GM12878 (cell line): ENCODE measurements at regions not wholly inside any gene's neighbourhood (a gene's known extent, or its start where the extent isn't known, plus 50 kb on each side); places are given as distances from the start of the nearest gene placed in this dataset.

Source experiments
- ATAC-seq: fragments of 200-7000 bp; cut with Tn5 transposase; 3 replicates; pipeline ENCODE4 v1.9.1; 2020; ENCODE audit warnings: mild to moderate bottlenecking, moderate library complexity
- BruUV-seq: library from RNA; stranded (reverse); fragments of 400-500 nt; replicated peaks from 2 replicates; lab custom pipeline; 2021; lab: Mats Ljungman, UMichigan
- CTCF ChIA-PET: fragments of 300-600 bp; sonication (Branson Sonifier 250); formaldehyde crosslinking; extraction: SDS; loops from one replicate; lab custom pipeline; 2021; ENCODE audit warnings: inconsistent platforms; lab: Yijun Ruan, JAX
- POLR2A ChIA-PET: fragments of 350-600 bp; formaldehyde crosslinking; extraction: SDS; loops from one replicate; lab custom pipeline; 2021; ENCODE audit warnings: inconsistent platforms; lab: Charles Lee
- RAD21 ChIA-PET: fragments of 300-600 bp; sonication (Branson Sonifier 250); formaldehyde crosslinking; loops from one replicate; lab custom pipeline; 2023; ENCODE audit warnings: antibody characterized with exemption; ENCODE audit not compliant: unreplicated experiment; lab: Charles Lee
- SMC1A ChIA-PET: fragments of 300-600 bp; sonication (Branson Sonifier 250); formaldehyde crosslinking; loops from one replicate; lab custom pipeline; 2023; ENCODE audit not compliant: unreplicated experiment, uncharacterized antibody; lab: Charles Lee
- DNase-seq: peaks from one replicate; pipeline ENCODE4 v3.0.0-alpha.2; 2011; ENCODE audit warnings: low read depth, low spot score
- FAIRE-seq: peaks from 3 replicates; lab custom pipeline; 2011; peaks lifted over from hg19 to GRCh38; lab: Jason Lieb, UNC
- H2AFZ ChIP-seq: 2 replicates; pipeline ENCODE4 v1.6.0; 2011; ENCODE audit warnings: low read depth, low read length, control low read depth; ENCODE audit not compliant: control insufficient read depth
- H3K27ac ChIP-seq: 2 replicates; pipeline ENCODE4 v1.5.1; 2011; ENCODE audit warnings: control low read depth; ENCODE audit not compliant: control insufficient read depth, insufficient read depth
- H3K27me3 ChIP-seq, 2 experiments: replicated peaks in 1 of 2; 2 replicates each; pipeline versions ENCODE4 v1.6.0 to v1.6.1; 2011; ENCODE audit warnings: low read length in 1 of 2; ENCODE audit not compliant: control insufficient read depth in 2 of 2, insufficient read depth in 2 of 2
- H3K36me3 ChIP-seq, 2 experiments: 2 replicates each; pipeline ENCODE4 v1.5.1; 2011; ENCODE audit warnings: low read length in 1 of 2; ENCODE audit not compliant: control insufficient read depth in 2 of 2, insufficient read depth in 2 of 2
- H3K4me1 ChIP-seq: 2 replicates; pipeline ENCODE4 v1.6.1; 2011; ENCODE audit warnings: mild to moderate bottlenecking, low read length, moderate library complexity, mixed read lengths; ENCODE audit not compliant: control insufficient read depth, insufficient read depth
- H3K4me2 ChIP-seq: 2 replicates; pipeline ENCODE4 v1.6.0; 2011; ENCODE audit warnings: control low read depth; ENCODE audit not compliant: control insufficient read depth, insufficient read depth
- H3K4me3 ChIP-seq: fragments of 200-600 bp; sonication (generic); 2 replicates; pipeline ENCODE4 v1.5.1; 2016
- H3K79me2 ChIP-seq: 2 replicates; pipeline ENCODE4 v1.6.0; 2011; ENCODE audit warnings: low read length; ENCODE audit not compliant: control insufficient read depth, insufficient read depth
- H3K9ac ChIP-seq: 2 replicates; pipeline ENCODE4 v1.8.0; 2011; ENCODE audit warnings: low read length, control low read depth, mixed read lengths; ENCODE audit not compliant: control insufficient read depth, insufficient read depth
- H3K9me3 ChIP-seq: replicated peaks from 3 replicates; pipeline ENCODE4 v1.5.1; 2011; ENCODE audit warnings: mild to moderate bottlenecking, low read length; ENCODE audit not compliant: control insufficient read depth, insufficient read depth
- H4K20me1 ChIP-seq: 2 replicates; pipeline ENCODE4 v1.6.0; 2011; ENCODE audit not compliant: control insufficient read depth, insufficient read depth
- ATF7 ChIP-seq: fragments of 450-650 bp; IDR thresholded peaks from 2 replicates; pipeline ENCODE4 v1.6.1; 2016; ENCODE audit warnings: low read depth, mild to moderate bottlenecking
- BHLHE40 ChIP-seq, 2 experiments: fragments of 450-650 bp in 1 of 2; IDR thresholded peaks; 2 replicates each; pipeline ENCODE4 v1.6.1; 2011 to 2017; ENCODE audit warnings: low read depth in 2 of 2, borderline replicate concordance in 1 of 2, improper control_type of control experiment in 1 of 2, low read length in 1 of 2, mild to moderate bottlenecking in 1 of 2
- CBX5 ChIP-seq: sonication (generic); IDR thresholded peaks from 2 replicates; pipeline ENCODE4 v1.6.1; 2016; ENCODE audit warnings: low read depth, moderate library complexity, mild to moderate bottlenecking, inconsistent platforms
- CHD2 ChIP-seq: IDR thresholded peaks from 2 replicates; pipeline ENCODE4 v1.6.1; 2011; ENCODE audit warnings: low read depth, low read length, improper control_type of control experiment, borderline replicate concordance
- DPF2 ChIP-seq: fragments of 450-650 bp; IDR thresholded peaks from 2 replicates; pipeline ENCODE4 v1.6.1; 2017; ENCODE audit warnings: mild to moderate bottlenecking
- IKZF2 ChIP-seq, 2 experiments: fragments of 450-650 bp; IDR thresholded peaks; 2 replicates each; pipeline ENCODE4 v1.6.1; 2017; ENCODE audit warnings: mild to moderate bottlenecking in 2 of 2, moderate library complexity in 2 of 2
- NR2F1 ChIP-seq: fragments of 450-650 bp; conservative IDR thresholded peaks from 2 replicates; pipeline ENCODE4 v1.6.1; 2017; ENCODE audit warnings: mild to moderate bottlenecking
- NRF1 ChIP-seq: conservative IDR thresholded peaks from 2 replicates; pipeline ENCODE4 v1.6.1; 2011; ENCODE audit warnings: mild to moderate bottlenecking, low read depth, low read length, improper control_type of control experiment
- POLR2AphosphoS2 ChIP-seq: IDR thresholded peaks from 2 replicates; pipeline ENCODE4 v1.6.1; 2011; ENCODE audit warnings: low read depth, mild to moderate bottlenecking, low read length, improper control_type of control experiment, moderate library complexity
- POU2F2 ChIP-seq: IDR thresholded peaks from 3 replicates; pipeline ENCODE4 v1.6.1; 2011; ENCODE audit warnings: low read depth, mild to moderate bottlenecking, low read length, borderline replicate concordance
- RB1 ChIP-seq: fragments of 450-650 bp; formaldehyde crosslinking; IDR thresholded peaks from 2 replicates; pipeline ENCODE4 v1.6.1; 2017; ENCODE audit warnings: mild to moderate bottlenecking, borderline replicate concordance
- RUNX3 ChIP-seq: IDR thresholded peaks from 2 replicates; pipeline ENCODE4 v1.6.1; 2012; ENCODE audit warnings: low read length, inconsistent platforms
- SMC3 ChIP-seq: IDR thresholded peaks from 2 replicates; pipeline ENCODE4 v1.6.1; 2011; ENCODE audit warnings: low read length, improper control_type of control experiment, borderline replicate concordance
- SPI1 ChIP-seq: IDR thresholded peaks from 2 replicates; pipeline ENCODE4 v1.6.1; 2011; ENCODE audit warnings: low read depth, mild to moderate bottlenecking, low read length, moderate library complexity, borderline replicate concordance; ENCODE audit not compliant: insufficient read depth
- ZNF24 ChIP-seq: fragments of 450-650 bp; IDR thresholded peaks from 2 replicates; pipeline ENCODE4 v1.6.1; 2017; ENCODE audit warnings: antibody characterized with exemption, mild to moderate bottlenecking
- ZNF384 ChIP-seq: IDR thresholded peaks from 2 replicates; pipeline ENCODE4 v1.6.1; 2012; ENCODE audit warnings: low read depth, mild to moderate bottlenecking, low read length, improper control_type of control experiment, borderline replicate concordance
- WGBS: methylation state at CpG from one replicate; pipeline ENCODE4 v1.1.6; 2016; ENCODE audit warnings: low lambda C conversion rate; ENCODE audit not compliant: insufficient replicate concordance, insufficient coverage; ENCODE audit errors: missing lambda C conversion rate; 5-methylcytosine and 5-hydroxymethylcytosine counted together
- in situ Hi-C: fragments of 300-500 bp; cut with MboI; formaldehyde crosslinking; loops from 9 replicates; pipeline ENCODE4 v1.14.3; 2018; ENCODE audit warnings: mixed read lengths
- intact Hi-C: fragments of 100-400 bp; cut with micrococcal nuclease; formaldehyde crosslinking; loops from one replicate; pipeline ENCODE4 v1.14.2; 2022; ENCODE audit not compliant: unreplicated experiment
- TF ChIP-seq, protein P1 (sequence below): fragments of 450-650 bp; formaldehyde crosslinking; IDR thresholded peaks from 2 replicates; pipeline ENCODE4 v1.5.0; 2022; ENCODE audit warnings: mild to moderate bottlenecking, missing genetic modification characterization
- TF ChIP-seq, protein P2 (sequence below): IDR thresholded peaks from 2 replicates; pipeline ENCODE4 v1.6.1; 2011; ENCODE audit warnings: borderline replicate concordance, low read depth, mild to moderate bottlenecking, moderate library complexity, mixed read lengths, low read length; ENCODE audit not compliant: insufficient read depth; ENCODE audit errors: extremely low read length

DNA sequence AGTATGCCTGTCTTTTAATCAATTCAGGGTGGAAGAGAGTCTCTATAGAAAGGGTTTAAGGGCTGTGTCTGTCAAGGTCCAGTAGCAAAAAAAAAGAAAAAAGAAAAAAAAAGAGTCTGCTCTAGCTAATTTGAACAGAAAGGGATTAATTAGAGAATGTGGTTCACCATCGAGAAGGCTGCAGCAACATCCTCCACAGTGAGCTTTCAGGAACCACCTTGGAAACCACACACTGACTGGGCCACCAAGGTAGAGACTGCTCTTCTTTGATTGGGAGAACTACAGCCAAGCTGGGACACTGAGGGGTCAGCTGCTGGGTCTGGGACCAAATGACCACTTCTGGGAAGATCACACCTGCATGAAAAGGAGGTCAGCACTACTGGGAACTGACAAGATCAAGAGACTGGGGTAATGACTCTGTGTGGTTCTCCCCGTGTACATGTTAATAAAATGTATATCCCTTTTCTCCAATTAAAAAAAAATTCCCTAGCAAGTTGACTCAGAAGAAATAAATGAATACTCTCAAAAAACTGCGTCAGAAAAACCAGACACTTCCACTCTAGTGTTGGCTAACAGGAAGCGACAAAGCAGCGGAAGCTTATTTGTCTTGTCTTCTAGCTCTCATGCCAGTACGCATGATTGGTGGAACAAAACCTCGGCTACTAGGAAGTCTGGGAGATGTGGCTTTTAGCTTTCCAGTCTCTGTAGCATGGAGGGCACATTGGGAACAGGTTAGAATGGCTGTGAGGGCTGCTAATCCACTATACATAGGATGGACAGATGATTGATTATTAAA, 60.0 kb upstream of the IVNS1ABP start (continued):
- TF ChIP-seq POLR2AphosphoS2 (no peak), ZNF384 (peak; percentile 71), IKZF2 (IDR thresholded peaks at IDR 0.05) (no peak), ATF7 (no peak), CHD2 (no peak)

DNA sequence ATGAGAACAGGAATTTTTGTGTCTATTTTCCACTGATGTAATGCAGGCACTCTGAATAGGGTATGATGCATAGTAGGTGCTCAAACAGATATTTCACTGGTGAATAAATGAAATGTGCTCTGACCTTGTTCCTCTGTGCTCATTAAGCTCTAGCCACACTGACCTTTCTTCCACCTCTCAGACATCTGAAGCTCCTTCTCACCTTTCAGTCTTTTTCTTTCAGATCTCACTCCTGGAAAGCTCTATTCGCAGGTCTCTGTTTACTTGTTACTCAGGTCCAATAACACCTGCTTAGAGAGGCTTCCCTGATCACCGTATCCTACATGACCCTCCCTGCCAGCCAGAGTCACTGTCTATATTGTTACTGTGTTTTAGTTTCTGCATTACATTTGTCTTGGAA, 59.2 kb upstream of the IVNS1ABP start:
- FAIRE-seq (no peak), ATAC-seq (peak; percentile 40), DNase-seq (no peak)
- ChIA-PET RAD21 (no interaction called here), POLR2A (no interaction called here), CTCF (interaction anchor here (1.4 kb wide), 1 partner anchor 12 kb away, joined by 3 read pairs; no protein-coding TSS in a partner anchor), SMC1A (no interaction called here)
- Histone ChIP-seq H3K27me3 (no peaks in the 10 kb centered on the region), H3K9ac (no peak overlapping the region), H3K27ac (no peak overlapping the region), H3K4me3 (no peak overlapping the region), H3K9me3 (no peaks in the 10 kb centered on the region), H3K4me1 (no peaks in the 10 kb centered on the region), H3K36me3 (no peaks in the 10 kb centered on the region), H4K20me1 (no peaks in the 10 kb centered on the region), H3K4me2 (no peak overlapping the region), H2AFZ (no peak overlapping the region), H3K79me2 (no peaks in the 10 kb centered on the region)
- intact Hi-C loops: no loop called here
- WGBS: 63% methylated on average over 2 of the region's 2 CpGs
- in situ Hi-C loops: no loop called here
- BruUV-seq: no TSS peak
- TF ChIP-seq DPF2: 0 out of 2 replicates have a peak, but pooled peaks have one; percentile 45
- no peak for TF ChIP-seq NRF1
- TF ChIP-seq ZNF384: no peak
- TF ChIP-seq, protein P1, sequence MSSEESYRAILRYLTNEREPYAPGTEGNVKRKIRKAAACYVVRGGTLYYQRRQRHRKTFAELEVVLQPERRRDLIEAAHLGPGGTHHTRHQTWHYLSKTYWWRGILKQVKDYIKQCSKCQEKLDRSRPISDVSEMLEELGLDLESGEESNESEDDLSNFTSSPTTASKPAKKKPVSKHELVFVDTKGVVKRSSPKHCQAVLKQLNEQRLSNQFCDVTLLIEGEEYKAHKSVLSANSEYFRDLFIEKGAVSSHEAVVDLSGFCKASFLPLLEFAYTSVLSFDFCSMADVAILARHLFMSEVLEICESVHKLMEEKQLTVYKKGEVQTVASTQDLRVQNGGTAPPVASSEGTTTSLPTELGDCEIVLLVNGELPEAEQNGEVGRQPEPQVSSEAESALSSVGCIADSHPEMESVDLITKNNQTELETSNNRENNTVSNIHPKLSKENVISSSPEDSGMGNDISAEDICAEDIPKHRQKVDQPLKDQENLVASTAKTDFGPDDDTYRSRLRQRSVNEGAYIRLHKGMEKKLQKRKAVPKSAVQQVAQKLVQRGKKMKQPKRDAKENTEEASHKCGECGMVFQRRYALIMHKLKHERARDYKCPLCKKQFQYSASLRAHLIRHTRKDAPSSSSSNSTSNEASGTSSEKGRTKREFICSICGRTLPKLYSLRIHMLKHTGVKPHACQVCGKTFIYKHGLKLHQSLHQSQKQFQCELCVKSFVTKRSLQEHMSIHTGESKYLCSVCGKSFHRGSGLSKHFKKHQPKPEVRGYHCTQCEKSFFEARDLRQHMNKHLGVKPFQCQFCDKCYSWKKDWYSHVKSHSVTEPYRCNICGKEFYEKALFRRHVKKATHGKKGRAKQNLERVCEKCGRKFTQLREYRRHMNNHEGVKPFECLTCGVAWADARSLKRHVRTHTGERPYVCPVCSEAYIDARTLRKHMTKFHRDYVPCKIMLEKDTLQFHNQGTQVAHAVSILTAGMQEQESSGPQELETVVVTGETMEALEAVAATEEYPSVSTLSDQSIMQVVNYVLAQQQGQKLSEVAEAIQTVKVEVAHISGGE (CRISPR knock-in tag): no peak
- no peak for TF ChIP-seq CBX5
- TF ChIP-seq SPI1: no peak
- TF ChIP-seq, protein P2, sequence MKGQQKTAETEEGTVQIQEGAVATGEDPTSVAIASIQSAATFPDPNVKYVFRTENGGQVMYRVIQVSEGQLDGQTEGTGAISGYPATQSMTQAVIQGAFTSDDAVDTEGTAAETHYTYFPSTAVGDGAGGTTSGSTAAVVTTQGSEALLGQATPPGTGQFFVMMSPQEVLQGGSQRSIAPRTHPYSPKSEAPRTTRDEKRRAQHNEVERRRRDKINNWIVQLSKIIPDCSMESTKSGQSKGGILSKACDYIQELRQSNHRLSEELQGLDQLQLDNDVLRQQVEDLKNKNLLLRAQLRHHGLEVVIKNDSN: no peak
- no peak for TF ChIP-seq POU2F2
- no peak for TF ChIP-seq SMC3
- TF ChIP-seq ZNF24: peak; percentile 61; the same call in 1 of the 2 replicates
- no peak for TF ChIP-seq RB1
- TF ChIP-seq RUNX3: no peak
- TF ChIP-seq BHLHE40 (IDR thresholded peaks at IDR 0.05; ENCODE audit: borderline replicate concordance in 1 of 2, low read depth in 2 of 2, low read length in 1 of 2): no peak
- TF ChIP-seq NR2F1: 0 out of 2 replicates have a peak, but pooled peaks have one; percentile 24
